ENCODE measurements at regions not wholly inside any gene's neighbourhood (a gene's known extent, or its start where the extent isn't known, plus 50 kb on each side); places are given as distances from the start of the nearest gene placed in this dataset.

DNA sequence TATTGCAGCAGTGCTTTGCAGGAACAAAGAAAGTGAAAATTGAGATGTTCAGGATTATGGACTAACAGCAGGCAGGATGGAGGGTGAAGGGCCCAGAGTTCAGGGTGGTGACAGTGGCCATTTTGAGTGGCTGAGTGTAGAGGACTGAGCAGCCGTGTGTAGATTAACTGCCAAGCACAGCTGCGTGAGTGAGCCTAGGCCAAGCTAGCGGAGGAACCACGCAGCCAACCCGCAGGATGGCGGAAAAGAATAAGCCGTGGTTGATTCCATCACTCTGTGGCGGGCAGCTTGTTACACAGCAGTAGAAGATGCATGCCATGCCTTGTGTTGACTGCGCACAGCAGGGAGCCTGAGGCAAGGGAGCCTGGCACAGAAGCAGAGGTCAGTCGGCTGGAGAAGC, 102.5 kb upstream of the KIF26B start:
- intact Hi-C loops (cut with DNase I) = no loop called here
- DNase-seq (no peak), FAIRE-seq (no peak)
- Histone ChIP-seq H3K4me3 (ENCODE audit: low read length in 3 of 3) (no peak overlapping the region), H3K4me1 (ENCODE audit: control insufficient read depth in 2 of 3, insufficient read depth in 2 of 3, low read depth in 1 of 3, low read length in 3 of 3) (no peaks in the 10 kb centered on the region), H3K36me3 (ENCODE audit: control insufficient read depth in 2 of 3, insufficient read depth in 3 of 3, low read length in 3 of 3) (peaks cover 0 to 4% (median 0%) of the 10 kb centered on the region in 3 donors), H3K27ac (ENCODE audit: low read depth in 2 of 2, low read length in 2 of 2) (no peak overlapping the region), H3K27me3 (ENCODE audit: control insufficient read depth, insufficient read depth, low read length) (no peaks in the 10 kb centered on the region), H3K9me3 (ENCODE audit: control insufficient read depth in 2 of 3, insufficient read depth in 1 of 3, low read length in 3 of 3) (no peaks in the 10 kb centered on the region), H3K9ac (ENCODE audit: low read length in 3 of 3) (no peak overlapping the region)
- TF ChIP-seq, protein P1, sequence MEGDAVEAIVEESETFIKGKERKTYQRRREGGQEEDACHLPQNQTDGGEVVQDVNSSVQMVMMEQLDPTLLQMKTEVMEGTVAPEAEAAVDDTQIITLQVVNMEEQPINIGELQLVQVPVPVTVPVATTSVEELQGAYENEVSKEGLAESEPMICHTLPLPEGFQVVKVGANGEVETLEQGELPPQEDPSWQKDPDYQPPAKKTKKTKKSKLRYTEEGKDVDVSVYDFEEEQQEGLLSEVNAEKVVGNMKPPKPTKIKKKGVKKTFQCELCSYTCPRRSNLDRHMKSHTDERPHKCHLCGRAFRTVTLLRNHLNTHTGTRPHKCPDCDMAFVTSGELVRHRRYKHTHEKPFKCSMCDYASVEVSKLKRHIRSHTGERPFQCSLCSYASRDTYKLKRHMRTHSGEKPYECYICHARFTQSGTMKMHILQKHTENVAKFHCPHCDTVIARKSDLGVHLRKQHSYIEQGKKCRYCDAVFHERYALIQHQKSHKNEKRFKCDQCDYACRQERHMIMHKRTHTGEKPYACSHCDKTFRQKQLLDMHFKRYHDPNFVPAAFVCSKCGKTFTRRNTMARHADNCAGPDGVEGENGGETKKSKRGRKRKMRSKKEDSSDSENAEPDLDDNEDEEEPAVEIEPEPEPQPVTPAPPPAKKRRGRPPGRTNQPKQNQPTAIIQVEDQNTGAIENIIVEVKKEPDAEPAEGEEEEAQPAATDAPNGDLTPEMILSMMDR (IDR thresholded peaks at IDR 0.05; ENCODE audit: borderline replicate concordance, extremely low read depth, insufficient read depth) = no peak

DNA sequence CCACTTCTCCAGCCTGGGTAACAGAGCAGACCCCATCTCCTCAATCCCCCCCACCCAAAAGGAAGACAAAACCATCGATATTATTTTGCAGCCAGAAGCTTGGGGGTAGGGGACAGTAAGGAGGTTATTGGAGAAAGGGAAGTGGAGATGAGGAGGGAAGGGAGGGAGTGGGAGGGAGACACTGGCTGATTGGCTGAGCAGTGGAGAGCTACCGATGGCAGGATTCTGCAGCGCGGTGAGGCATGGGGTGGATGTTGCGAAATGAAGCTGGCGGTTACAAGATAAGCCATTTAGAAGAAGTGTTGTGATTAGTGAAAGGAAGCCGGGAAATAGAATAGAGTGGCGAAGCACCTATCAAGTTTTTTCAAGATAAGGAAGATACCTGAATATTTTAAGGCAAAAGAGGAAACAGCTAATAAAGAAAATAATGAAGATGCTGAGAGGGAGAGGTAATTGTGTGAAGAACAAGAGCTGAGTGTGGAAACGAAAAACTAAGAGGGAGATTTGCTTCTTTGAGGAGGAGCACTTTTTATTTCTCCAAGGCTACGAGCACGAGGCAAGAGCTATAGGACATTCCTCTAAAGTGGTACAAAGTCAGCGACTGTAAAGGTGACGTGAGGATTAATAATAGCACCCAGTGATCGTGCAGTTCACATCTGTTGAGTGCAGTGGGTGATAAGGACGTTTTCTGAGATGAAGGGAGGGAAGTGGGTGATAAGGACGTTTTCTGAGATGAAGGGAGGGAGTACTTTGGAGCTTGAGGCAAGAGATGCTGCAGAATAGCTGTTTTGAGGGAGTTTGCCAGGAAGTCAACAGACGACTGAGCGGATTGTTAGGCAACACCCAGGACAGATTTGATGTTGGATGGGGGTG, 103.2 kb upstream of the KIF26B start:
- no peaks in the 10 kb centered on the region for H3K4me1 ChIP-seq (ENCODE audit: control insufficient read depth in 2 of 3, insufficient read depth in 2 of 3, low read depth in 1 of 3, low read length in 3 of 3)
- no peak overlapping the region for H3K4me3 ChIP-seq (ENCODE audit: low read length in 3 of 3)
- no peak overlapping the region for H3K9ac ChIP-seq (ENCODE audit: low read length in 3 of 3)
- H3K27me3 ChIP-seq (ENCODE audit: control insufficient read depth, insufficient read depth, low read length) = no peaks in the 10 kb centered on the region
- no peaks in the 10 kb centered on the region for H3K9me3 ChIP-seq (ENCODE audit: control insufficient read depth in 2 of 3, insufficient read depth in 1 of 3, low read length in 3 of 3)
- FAIRE-seq = no peak
- TF ChIP-seq, protein P1 (IDR thresholded peaks at IDR 0.05; ENCODE audit: borderline replicate concordance, extremely low read depth, insufficient read depth) = no peak
- peaks cover 0 to 4% (median 0%) of the 10 kb centered on the region in 3 donors for H3K36me3 ChIP-seq (ENCODE audit: control insufficient read depth in 2 of 3, insufficient read depth in 3 of 3, low read length in 3 of 3)
- intact Hi-C loops (cut with DNase I) = no loop called here
- no peak overlapping the region for H3K27ac ChIP-seq (ENCODE audit: low read depth in 2 of 2, low read length in 2 of 2)
- DNase-seq = peak in 1 of 5 donors; percentile 20

DNA sequence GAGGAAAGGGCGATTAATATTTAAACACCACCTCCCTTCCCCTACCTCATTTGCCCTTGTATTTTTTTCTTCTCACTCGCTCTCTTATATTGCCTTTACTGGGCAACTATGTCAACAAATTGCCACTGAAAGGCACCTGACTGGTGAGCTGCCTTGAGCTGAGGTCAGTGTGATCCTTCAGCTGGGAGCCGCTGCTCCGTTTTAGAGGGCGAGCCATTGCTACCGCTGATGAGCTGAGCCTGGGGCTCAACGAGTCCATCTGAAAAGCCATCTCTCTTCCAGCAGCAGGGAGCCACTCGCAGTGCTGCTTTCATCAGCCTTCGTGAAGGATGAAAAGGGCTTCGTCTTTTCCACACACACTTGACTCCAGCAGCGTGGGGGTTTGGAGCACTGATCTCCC, 108.0 kb upstream of the KIF26B start:
- no peak overlapping the region for H3K9ac ChIP-seq (ENCODE audit: low read length in 3 of 3)
- TF ChIP-seq, protein P1 (IDR thresholded peaks at IDR 0.05; ENCODE audit: borderline replicate concordance, extremely low read depth, insufficient read depth) = no peak
- DNase-seq (peak in 1 of 5 donors; percentile 19), FAIRE-seq (no peak)
- H3K27ac ChIP-seq (ENCODE audit: low read depth in 2 of 2, low read length in 2 of 2) = no peak overlapping the region
- peak overlapping the region in 2 of 3 donors; percentile 15 to 38 for H3K4me3 ChIP-seq (ENCODE audit: low read length in 3 of 3)
- H3K36me3 ChIP-seq (ENCODE audit: control insufficient read depth in 2 of 3, insufficient read depth in 3 of 3, low read length in 3 of 3) = no peaks in the 10 kb centered on the region
- H3K4me1 ChIP-seq (ENCODE audit: control insufficient read depth in 2 of 3, insufficient read depth in 2 of 3, low read depth in 1 of 3, low read length in 3 of 3) = peaks cover 0 to 3% (median 2%) of the 10 kb centered on the region in 3 donors
- intact Hi-C loops (cut with DNase I) = loop anchor here (10.0 kb wide), 1 partner anchor 442 kb away; no protein-coding TSS in a partner anchor
- H3K9me3 ChIP-seq (ENCODE audit: control insufficient read depth in 2 of 3, insufficient read depth in 1 of 3, low read length in 3 of 3) = no peaks in the 10 kb centered on the region
- no peaks in the 10 kb centered on the region for H3K27me3 ChIP-seq (ENCODE audit: control insufficient read depth, insufficient read depth, low read length)

Measured in kidney (tissue), 13 donors.